Ovary (tissue), 3 donors: ENCODE measurements at regions not wholly inside any gene's neighbourhood (a gene's known extent, or its start where the extent isn't known, plus 50 kb on each side); places are given as distances from the start of the nearest gene placed in this dataset.

Experiments
- POLR2A ChIP-seq: fragments of 450-650 bp; IDR thresholded peaks from one replicate; pipeline ENCODE4 v1.6.1; 2017; ENCODE audit warnings: antibody characterized with exemption, mild to moderate bottlenecking, moderate library complexity
- TF ChIP-seq, protein P1 (sequence below), 3 donors: fragments of 450-650 bp in 2 of 3; fragments of 200-600 bp in 1 of 3; IDR thresholded peaks; one replicate each; pipeline versions ENCODE4 v1.5.1 to v1.8.0; 2016 to 2022; ENCODE audit warnings: antibody characterized with exemption in 3 of 3, mild to moderate bottlenecking in 1 of 3
- donor health status: DM: no; HTN: no; CAD: no.

GRCh38 chr6:140663094-140663493 lies 1288.6 kb upstream of the CITED2 start:
- TF ChIP-seq, protein P1, sequence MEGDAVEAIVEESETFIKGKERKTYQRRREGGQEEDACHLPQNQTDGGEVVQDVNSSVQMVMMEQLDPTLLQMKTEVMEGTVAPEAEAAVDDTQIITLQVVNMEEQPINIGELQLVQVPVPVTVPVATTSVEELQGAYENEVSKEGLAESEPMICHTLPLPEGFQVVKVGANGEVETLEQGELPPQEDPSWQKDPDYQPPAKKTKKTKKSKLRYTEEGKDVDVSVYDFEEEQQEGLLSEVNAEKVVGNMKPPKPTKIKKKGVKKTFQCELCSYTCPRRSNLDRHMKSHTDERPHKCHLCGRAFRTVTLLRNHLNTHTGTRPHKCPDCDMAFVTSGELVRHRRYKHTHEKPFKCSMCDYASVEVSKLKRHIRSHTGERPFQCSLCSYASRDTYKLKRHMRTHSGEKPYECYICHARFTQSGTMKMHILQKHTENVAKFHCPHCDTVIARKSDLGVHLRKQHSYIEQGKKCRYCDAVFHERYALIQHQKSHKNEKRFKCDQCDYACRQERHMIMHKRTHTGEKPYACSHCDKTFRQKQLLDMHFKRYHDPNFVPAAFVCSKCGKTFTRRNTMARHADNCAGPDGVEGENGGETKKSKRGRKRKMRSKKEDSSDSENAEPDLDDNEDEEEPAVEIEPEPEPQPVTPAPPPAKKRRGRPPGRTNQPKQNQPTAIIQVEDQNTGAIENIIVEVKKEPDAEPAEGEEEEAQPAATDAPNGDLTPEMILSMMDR (IDR thresholded peaks at IDR 0.05) = no peak
- no peak for TF ChIP-seq POLR2A
